GM12878 (cell line): ENCODE measurements at regions not wholly inside any gene's neighbourhood (a gene's known extent, or its start where the extent isn't known, plus 50 kb on each side); places are given as distances from the start of the nearest gene placed in this dataset.

Experiments used
- ATAC-seq: fragments of 200-7000 bp; cut with Tn5 transposase; 3 replicates; pipeline ENCODE4 v1.9.1; 2020; ENCODE audit warnings: mild to moderate bottlenecking, moderate library complexity
- BruUV-seq: library from RNA; stranded (reverse); fragments of 400-500 nt; replicated peaks from 2 replicates; lab custom pipeline; 2021; lab: Mats Ljungman, UMichigan
- CTCF ChIA-PET: fragments of 300-600 bp; sonication (Branson Sonifier 250); formaldehyde crosslinking; extraction: SDS; loops from one replicate; lab custom pipeline; 2021; ENCODE audit warnings: inconsistent platforms; lab: Yijun Ruan, JAX
- POLR2A ChIA-PET: fragments of 350-600 bp; formaldehyde crosslinking; extraction: SDS; loops from one replicate; lab custom pipeline; 2021; ENCODE audit warnings: inconsistent platforms; lab: Charles Lee
- RAD21 ChIA-PET: fragments of 300-600 bp; sonication (Branson Sonifier 250); formaldehyde crosslinking; loops from one replicate; lab custom pipeline; 2023; ENCODE audit warnings: antibody characterized with exemption; ENCODE audit not compliant: unreplicated experiment; lab: Charles Lee
- SMC1A ChIA-PET: fragments of 300-600 bp; sonication (Branson Sonifier 250); formaldehyde crosslinking; loops from one replicate; lab custom pipeline; 2023; ENCODE audit not compliant: unreplicated experiment, uncharacterized antibody; lab: Charles Lee
- DNase-seq: peaks from one replicate; pipeline ENCODE4 v3.0.0-alpha.2; 2011; ENCODE audit warnings: low read depth, low spot score
- FAIRE-seq: peaks from 3 replicates; lab custom pipeline; 2011; peaks lifted over from hg19 to GRCh38; lab: Jason Lieb, UNC
- H2AFZ ChIP-seq: 2 replicates; pipeline ENCODE4 v1.6.0; 2011; ENCODE audit warnings: low read depth, low read length, control low read depth; ENCODE audit not compliant: control insufficient read depth
- H3K27ac ChIP-seq: 2 replicates; pipeline ENCODE4 v1.5.1; 2011; ENCODE audit warnings: control low read depth; ENCODE audit not compliant: control insufficient read depth, insufficient read depth
- H3K27me3 ChIP-seq, 2 experiments: replicated peaks in 1 of 2; 2 replicates each; pipeline versions ENCODE4 v1.6.0 to v1.6.1; 2011; ENCODE audit warnings: low read length in 1 of 2; ENCODE audit not compliant: control insufficient read depth in 2 of 2, insufficient read depth in 2 of 2
- H3K36me3 ChIP-seq, 2 experiments: 2 replicates each; pipeline ENCODE4 v1.5.1; 2011; ENCODE audit warnings: low read length in 1 of 2; ENCODE audit not compliant: control insufficient read depth in 2 of 2, insufficient read depth in 2 of 2
- H3K4me1 ChIP-seq: 2 replicates; pipeline ENCODE4 v1.6.1; 2011; ENCODE audit warnings: mild to moderate bottlenecking, low read length, moderate library complexity, mixed read lengths; ENCODE audit not compliant: control insufficient read depth, insufficient read depth
- H3K4me2 ChIP-seq: 2 replicates; pipeline ENCODE4 v1.6.0; 2011; ENCODE audit warnings: control low read depth; ENCODE audit not compliant: control insufficient read depth, insufficient read depth
- H3K4me3 ChIP-seq: fragments of 200-600 bp; sonication (generic); 2 replicates; pipeline ENCODE4 v1.5.1; 2016
- H3K79me2 ChIP-seq: 2 replicates; pipeline ENCODE4 v1.6.0; 2011; ENCODE audit warnings: low read length; ENCODE audit not compliant: control insufficient read depth, insufficient read depth
- H3K9ac ChIP-seq: 2 replicates; pipeline ENCODE4 v1.8.0; 2011; ENCODE audit warnings: low read length, control low read depth, mixed read lengths; ENCODE audit not compliant: control insufficient read depth, insufficient read depth
- H3K9me3 ChIP-seq: replicated peaks from 3 replicates; pipeline ENCODE4 v1.5.1; 2011; ENCODE audit warnings: mild to moderate bottlenecking, low read length; ENCODE audit not compliant: control insufficient read depth, insufficient read depth
- H4K20me1 ChIP-seq: 2 replicates; pipeline ENCODE4 v1.6.0; 2011; ENCODE audit not compliant: control insufficient read depth, insufficient read depth
- EED ChIP-seq: sonication (generic); IDR thresholded peaks from 2 replicates; pipeline ENCODE4 v1.6.1; 2016; ENCODE audit warnings: antibody characterized with exemption, low read depth
- ELK1 ChIP-seq: IDR thresholded peaks from 2 replicates; pipeline ENCODE4 v1.6.1; 2012; ENCODE audit warnings: low read depth, low read length, improper control_type of control experiment
- GATAD2B ChIP-seq: fragments of 450-650 bp; conservative IDR thresholded peaks from 2 replicates; pipeline ENCODE4 v1.6.1; 2017; ENCODE audit warnings: low read depth, mild to moderate bottlenecking, moderate library complexity
- IKZF2 ChIP-seq, 2 experiments: fragments of 450-650 bp; IDR thresholded peaks; 2 replicates each; pipeline ENCODE4 v1.6.1; 2017; ENCODE audit warnings: mild to moderate bottlenecking in 2 of 2, moderate library complexity in 2 of 2
- MEF2A ChIP-seq: IDR thresholded peaks from 2 replicates; pipeline ENCODE4 v1.6.1; 2011; ENCODE audit warnings: low read depth, mild to moderate bottlenecking, low read length, moderate library complexity; ENCODE audit not compliant: insufficient read depth
- MTA2 ChIP-seq: fragments of 450-650 bp; IDR thresholded peaks from 2 replicates; pipeline ENCODE4 v1.6.1; 2016; ENCODE audit warnings: low read depth, mild to moderate bottlenecking, moderate library complexity
- NKRF ChIP-seq: fragments of 450-650 bp; conservative IDR thresholded peaks from 2 replicates; pipeline ENCODE4 v1.6.1; 2017; ENCODE audit warnings: mild to moderate bottlenecking, moderate library complexity
- POLR2A ChIP-seq: IDR thresholded peaks from 2 replicates; pipeline ENCODE4 v1.6.1; 2011; ENCODE audit warnings: low read depth, mild to moderate bottlenecking, low read length
- PRDM15 ChIP-seq: fragments of 450-650 bp; formaldehyde crosslinking; IDR thresholded peaks from 2 replicates; pipeline ENCODE4 v1.4.0; 2020; ENCODE audit warnings: mild to moderate bottlenecking, moderate library complexity
- RELA ChIP-seq: fragments of 450-650 bp; IDR thresholded peaks from 2 replicates; pipeline ENCODE4 v1.8.0; 2014; ENCODE audit warnings: borderline replicate concordance; ENCODE audit not compliant: partially characterized antibody
- SREBF2 ChIP-seq: IDR thresholded peaks from 2 replicates; pipeline ENCODE4 v1.6.1; 2012; ENCODE audit warnings: mild to moderate bottlenecking, low read length
- SRF ChIP-seq, 2 experiments: IDR thresholded peaks; 2 replicates each; pipeline ENCODE4 v1.6.1; 2011; ENCODE audit warnings: low read depth in 2 of 2, low read length in 2 of 2, mild to moderate bottlenecking in 1 of 2, moderate library complexity in 1 of 2
- USF1 ChIP-seq: IDR thresholded peaks from 2 replicates; pipeline ENCODE4 v1.6.1; 2011; ENCODE audit warnings: borderline replicate concordance, low read depth, mild to moderate bottlenecking, moderate library complexity, mixed read lengths, low read length; ENCODE audit not compliant: insufficient read depth; ENCODE audit errors: extremely low read length
- YBX1 ChIP-seq: fragments of 450-650 bp; IDR thresholded peaks from 2 replicates; pipeline ENCODE4 v1.6.1; 2016; ENCODE audit warnings: antibody characterized with exemption
- ZNF217 ChIP-seq: fragments of 450-650 bp; IDR thresholded peaks from 2 replicates; pipeline ENCODE4 v1.6.1; 2017; ENCODE audit warnings: antibody characterized with exemption, mild to moderate bottlenecking
- WGBS: methylation state at CpG from one replicate; pipeline ENCODE4 v1.1.6; 2016; ENCODE audit warnings: low lambda C conversion rate; ENCODE audit not compliant: insufficient replicate concordance, insufficient coverage; ENCODE audit errors: missing lambda C conversion rate; 5-methylcytosine and 5-hydroxymethylcytosine counted together
- in situ Hi-C: fragments of 300-500 bp; cut with MboI; formaldehyde crosslinking; loops from 9 replicates; pipeline ENCODE4 v1.14.3; 2018; ENCODE audit warnings: mixed read lengths
- intact Hi-C: fragments of 100-400 bp; cut with micrococcal nuclease; formaldehyde crosslinking; loops from one replicate; pipeline ENCODE4 v1.14.2; 2022; ENCODE audit not compliant: unreplicated experiment

GRCh38 chr2:238685327-238685709 is 162.6 kb upstream of the TWIST2 start (continued):
- TF ChIP-seq GATAD2B (no peak), ZNF217 (no peak), EED (no peak), SRF (IDR thresholded peaks at IDR 0.05; ENCODE audit: low read depth in 2 of 2, low read length in 2 of 2) (no peak), PRDM15 (CRISPR knock-in tag) (no peak), ELK1 (no peak), POLR2A (no peak), YBX1 (no peak), MTA2 (no peak)

- in situ Hi-C loops (no loop called here), intact Hi-C loops (no loop called here)
- ChIA-PET RAD21 (no interaction called here), POLR2A (no interaction called here), SMC1A (no interaction called here), CTCF (no interaction called here)
- TF ChIP-seq NKRF = no peak
- TF ChIP-seq IKZF2 (IDR thresholded peaks at IDR 0.05) = no peak
- no peak for TF ChIP-seq RELA
- TF ChIP-seq SREBF2 = no peak
- TF ChIP-seq MEF2A = no peak
- no peak for TF ChIP-seq USF1
- DNase-seq (no peak), ATAC-seq (no peak), FAIRE-seq (no peak)
- 6% methylated on average over 2 of the region's 2 CpGs for WGBS
- BruUV-seq = no TSS peak
- Histone ChIP-seq H2AFZ (no peak overlapping the region), H3K9ac (no peak overlapping the region), H3K27ac (no peak overlapping the region), H3K4me1 (no peaks in the 10 kb centered on the region), H3K4me2 (no peak overlapping the region), H4K20me1 (no peaks in the 10 kb centered on the region), H3K27me3 (peaks cover 0 to 3% of the 10 kb centered on the region in 2 experiments; a peak in 3 of 4 replicates), H3K36me3 (no peaks in the 10 kb centered on the region), H3K4me3 (no peak overlapping the region), H3K79me2 (no peaks in the 10 kb centered on the region), H3K9me3 (no peaks in the 10 kb centered on the region)
Observed at GRCh38 chr2:238685713-238686112, 162.2 kb upstream of the TWIST2 start.
